Calu3 (cell line): ENCODE measurements at regions not wholly inside any gene's neighbourhood (a gene's known extent, or its start where the extent isn't known, plus 50 kb on each side); places are given as distances from the start of the nearest gene placed in this dataset.

Experiments
- BruUV-seq: library from RNA; stranded (reverse); fragments of 400-500 nt; replicated peaks from 2 replicates; lab custom pipeline; 2021; lab: Mats Ljungman, UMichigan
- CTCF ChIA-PET: fragments of 300-600 bp; sonication (Branson Sonifier 250); formaldehyde crosslinking; loops from one replicate; lab custom pipeline; 2022; ENCODE audit warnings: antibody characterized with exemption; lab: Charles Lee
- DNase-seq: peaks from one replicate; pipeline ENCODE4 v3.0.0; 2022
- H3K27ac Mint-ChIP-seq: one replicate; pipeline ENCODE4 v1.8.0; 2022; ENCODE audit warnings: mixed read lengths; ENCODE audit not compliant: unreplicated experiment
- H3K27me3 Mint-ChIP-seq: one replicate; pipeline ENCODE4 v1.8.0; 2022; ENCODE audit warnings: mixed read lengths; ENCODE audit not compliant: unreplicated experiment
- H3K36me3 Mint-ChIP-seq: one replicate; pipeline ENCODE4 v1.8.0; 2022; ENCODE audit warnings: mild to moderate bottlenecking, moderate library complexity, mixed read lengths; ENCODE audit not compliant: insufficient read depth, unreplicated experiment
- H3K4me1 Mint-ChIP-seq: one replicate; pipeline ENCODE4 v1.8.0; 2022; ENCODE audit warnings: mild to moderate bottlenecking, low read depth, mixed read lengths; ENCODE audit not compliant: unreplicated experiment
- H3K4me3 Mint-ChIP-seq: one replicate; pipeline ENCODE4 v1.8.0; 2022; ENCODE audit warnings: mild to moderate bottlenecking, low read depth, moderate library complexity, mixed read lengths; ENCODE audit not compliant: unreplicated experiment
- H3K9me3 Mint-ChIP-seq: one replicate; pipeline ENCODE4 v1.8.0; 2022; ENCODE audit warnings: low read depth, mixed read lengths; ENCODE audit not compliant: unreplicated experiment
- CTCF ChIP-seq: fragments of 200-600 bp; IDR thresholded peaks from one replicate; pipeline ENCODE4 v1.8.0; 2022; ENCODE audit warnings: antibody characterized with exemption; ENCODE audit not compliant: unreplicated experiment
- intact Hi-C: fragments of 100-400 bp; cut with micrococcal nuclease; formaldehyde crosslinking; loops from one replicate; pipeline ENCODE4 v1.10.0; 2022; ENCODE audit not compliant: unreplicated experiment

GRCh38 chr16:60717808-60718207, 1318.4 kb downstream of the CDH8 start:
- no peaks in the 10 kb centered on the region for H3K27me3 Mint-ChIP-seq
- H3K36me3 Mint-ChIP-seq: no peaks in the 10 kb centered on the region
- no peak for DNase-seq
- no peaks in the 10 kb centered on the region for H3K4me1 Mint-ChIP-seq
- H3K27ac Mint-ChIP-seq: no peak overlapping the region
- intact Hi-C loops: no loop called here
- TF ChIP-seq CTCF: no peak
- no peak overlapping the region for H3K4me3 Mint-ChIP-seq
- BruUV-seq: no TSS peak
- peaks cover 11% of the 10 kb centered on the region for H3K9me3 Mint-ChIP-seq
- CTCF ChIA-PET: no interaction called here

GRCh38 chr16:60712144-60712543, 1324.1 kb downstream of the CDH8 start:
- Mint-ChIP-seq H3K27ac (no peak overlapping the region), H3K36me3 (no peaks in the 10 kb centered on the region), H3K27me3 (no peaks in the 10 kb centered on the region), H3K9me3 (peaks cover 14% of the 10 kb centered on the region), H3K4me1 (no peaks in the 10 kb centered on the region), H3K4me3 (no peak overlapping the region)
- TF ChIP-seq CTCF: no peak
- BruUV-seq: no TSS peak
- CTCF ChIA-PET: no interaction called here
- intact Hi-C loops: no loop called here
- no peak for DNase-seq

GRCh38 chr16:60704726-60705125, 1331.5 kb downstream of the CDH8 start:
- Mint-ChIP-seq H3K27me3 (no peaks in the 10 kb centered on the region), H3K4me3 (no peak overlapping the region), H3K27ac (no peak overlapping the region), H3K4me1 (no peaks in the 10 kb centered on the region), H3K36me3 (no peaks in the 10 kb centered on the region), H3K9me3 (peaks cover 8% of the 10 kb centered on the region)
- TF ChIP-seq CTCF: no peak
- CTCF ChIA-PET: no interaction called here
- BruUV-seq: no TSS peak
- no peak for DNase-seq
- intact Hi-C loops: no loop called here

GRCh38 chr16:60703096-60703495, 1333.1 kb downstream of the CDH8 start:
- CTCF ChIA-PET: no interaction called here
- H3K4me3 Mint-ChIP-seq: no peak overlapping the region
- no peak for TF ChIP-seq CTCF
- no peaks in the 10 kb centered on the region for H3K36me3 Mint-ChIP-seq
- DNase-seq: no peak
- H3K27me3 Mint-ChIP-seq: no peaks in the 10 kb centered on the region
- intact Hi-C loops: no loop called here
- no peak overlapping the region for H3K27ac Mint-ChIP-seq
- peaks cover 2% of the 10 kb centered on the region for H3K9me3 Mint-ChIP-seq
- H3K4me1 Mint-ChIP-seq: no peaks in the 10 kb centered on the region
- BruUV-seq: no TSS peak
